GM19238 (cell line): ENCODE measurements at regions not wholly inside any gene's neighbourhood (a gene's known extent, or its start where the extent isn't known, plus 50 kb on each side); places are given as distances from the start of the nearest gene placed in this dataset.
"Not testable (repeated sequence)": the region's sequence is repeated elsewhere in the genome, so short reads cannot be mapped to it uniquely, and the experiment has no call there.

Experiments
- DNase-seq: peaks from one replicate; pipeline ENCODE4 v3.0.0; 2011; ENCODE audit warnings: low spot score; ENCODE audit not compliant: insufficient read length

DNA sequence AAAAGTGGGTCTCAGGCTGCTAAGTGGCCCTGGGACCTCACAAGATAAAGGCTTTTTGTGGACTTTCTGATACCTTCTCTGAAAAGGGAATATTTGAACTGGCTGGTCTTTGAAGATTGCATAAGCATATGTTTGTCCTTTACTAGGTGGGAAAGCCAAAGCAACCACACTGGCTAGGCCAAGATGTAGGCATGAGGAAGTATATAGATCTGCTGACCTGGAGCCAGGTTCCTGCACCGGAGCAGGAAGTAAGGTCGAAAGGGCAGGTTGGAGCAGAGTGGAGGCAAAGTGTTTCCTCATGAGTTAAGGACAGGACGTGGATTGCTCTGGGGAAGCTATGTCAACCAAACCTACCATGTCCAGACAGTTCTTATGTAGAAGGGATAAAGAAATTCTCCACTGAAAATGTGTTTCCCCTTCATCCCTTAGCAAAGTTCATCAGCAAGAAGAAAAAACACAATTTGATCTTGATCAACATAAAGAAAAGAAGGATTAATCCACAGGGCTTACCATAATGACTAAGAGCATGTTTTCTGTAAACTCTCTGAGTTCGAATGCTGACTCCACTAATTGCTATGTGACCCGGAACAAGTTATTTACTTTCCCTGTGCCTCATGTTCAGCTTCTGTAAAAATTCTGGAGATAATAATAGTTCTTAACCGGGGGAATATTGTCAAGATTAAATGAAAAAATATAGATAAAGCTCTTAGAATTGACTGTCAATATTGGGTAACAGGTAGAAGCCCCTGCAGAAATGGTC lies 156.1 kb upstream of the SRD5A2 start:
- no peak for DNase-seq

DNA sequence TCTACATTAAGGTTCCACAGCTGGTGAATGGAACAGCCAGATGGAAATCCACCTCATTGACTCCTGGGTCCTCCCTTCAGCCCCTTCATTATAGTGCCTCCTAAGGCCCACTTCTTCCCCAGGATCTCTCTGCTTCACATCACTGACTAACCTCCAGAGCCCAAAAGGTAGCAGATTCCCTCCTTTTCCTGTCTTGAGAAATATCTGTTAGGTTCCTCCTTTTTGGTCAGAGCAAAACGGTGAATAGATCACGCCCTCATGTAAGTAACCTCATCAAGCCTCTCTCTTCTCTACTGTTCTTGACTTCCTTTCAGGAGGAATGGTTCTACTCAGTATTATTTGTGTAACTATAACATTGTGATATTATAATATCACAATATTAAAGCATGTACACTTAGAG lies 155.0 kb upstream of the SRD5A2 start:
- DNase-seq: no peak

DNA sequence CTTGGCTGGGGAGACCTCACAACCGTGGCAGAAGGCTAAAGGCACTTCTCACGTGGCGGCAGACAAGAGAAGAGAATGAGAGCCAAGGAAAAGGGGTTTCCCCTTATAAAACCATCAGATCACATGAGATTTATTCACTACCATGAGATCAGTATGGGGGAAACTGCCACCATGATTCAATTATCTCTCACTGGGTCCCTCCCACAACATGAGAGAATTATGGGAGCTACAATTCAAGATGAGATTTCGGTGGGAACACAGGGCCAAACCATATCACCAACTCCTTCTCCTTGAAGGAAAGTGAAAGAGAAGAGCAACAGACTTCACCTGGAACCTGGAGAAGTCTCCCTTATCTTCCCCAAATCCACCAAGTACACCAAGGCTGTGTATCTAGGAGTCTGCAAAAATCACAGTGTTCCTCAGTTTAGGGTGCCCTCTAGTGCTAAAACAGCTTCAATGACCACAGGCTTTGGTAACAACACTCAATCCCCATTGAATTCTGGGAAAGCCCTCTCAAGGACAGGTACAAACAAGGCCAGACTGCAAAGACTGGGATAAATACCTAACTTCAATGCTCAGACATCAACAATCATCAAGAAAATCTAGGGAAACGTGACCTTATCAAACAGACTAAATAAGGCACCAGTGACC lies 148.8 kb upstream of the SRD5A2 start:
- DNase-seq: no peak

DNA sequence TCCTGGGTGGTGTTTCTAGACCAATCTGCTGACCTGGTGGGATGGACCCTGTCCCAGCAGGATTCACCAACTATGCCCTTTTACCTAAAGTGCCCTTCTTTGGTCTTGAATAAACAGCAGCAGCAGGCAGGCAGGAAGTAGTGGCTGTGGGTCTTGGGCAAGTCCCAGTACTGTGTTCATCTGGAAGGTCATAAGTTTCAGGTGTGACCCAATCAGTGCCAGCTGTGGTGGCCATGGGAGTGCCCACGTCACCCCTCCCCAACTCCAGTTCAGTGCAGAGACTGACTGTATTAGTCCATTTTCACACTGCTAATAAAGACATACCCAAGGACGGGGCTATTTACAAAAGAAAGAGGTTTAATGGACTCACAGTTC lies 148.3 kb upstream of the SRD5A2 start:
- DNase-seq: no peak

DNA sequence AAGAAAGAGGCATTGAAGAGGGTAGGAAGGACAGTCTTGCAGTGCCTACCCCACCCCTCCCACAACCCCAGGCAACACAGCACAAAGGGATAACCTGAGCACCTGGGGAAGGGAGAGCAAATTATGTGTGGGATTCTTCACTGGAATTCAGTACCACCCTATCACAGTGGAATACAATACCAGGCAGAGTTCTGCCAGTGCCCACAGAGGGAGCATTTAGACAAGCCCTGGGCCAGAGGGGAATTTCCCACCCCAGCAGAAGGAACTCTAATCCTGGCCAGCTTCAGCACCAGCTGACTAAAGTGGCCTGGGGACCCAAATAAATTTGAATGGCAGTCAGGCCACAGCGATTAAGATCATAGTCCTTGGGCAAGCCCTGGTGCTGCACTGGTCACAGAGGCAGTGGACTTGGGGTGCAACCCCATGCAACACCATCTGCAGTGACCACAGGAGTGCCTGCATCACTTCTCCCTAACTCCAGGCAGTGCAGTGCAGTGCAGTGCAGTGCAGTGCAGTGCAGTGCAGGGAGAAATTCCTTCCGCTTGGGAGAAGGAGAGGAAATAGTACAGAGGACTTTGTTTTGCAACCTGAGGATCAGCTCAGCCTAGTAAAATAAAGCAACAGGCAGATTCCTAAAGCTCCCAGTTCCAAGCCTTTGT lies 147.8 kb upstream of the SRD5A2 start:
- DNase-seq: no peak

DNA sequence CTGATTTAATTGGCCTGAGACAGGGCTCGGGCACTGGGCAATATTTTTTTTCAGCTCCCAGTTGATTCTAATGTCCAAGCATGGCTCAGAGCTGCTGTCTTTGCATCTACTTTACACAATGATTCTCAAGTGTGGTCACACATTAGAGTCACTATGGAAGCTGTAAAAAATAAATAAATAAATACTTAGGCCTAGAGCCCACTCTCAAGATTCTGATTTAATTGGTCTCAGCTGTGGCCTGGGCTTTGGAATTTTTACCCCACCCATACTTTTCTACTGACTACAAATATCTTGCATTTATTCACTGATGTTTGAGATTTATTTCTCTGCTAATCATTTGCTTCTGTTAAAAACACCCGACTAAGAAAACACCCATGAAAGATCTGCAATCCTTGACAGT lies 145.7 kb upstream of the SRD5A2 start:
- no peak for DNase-seq

DNA sequence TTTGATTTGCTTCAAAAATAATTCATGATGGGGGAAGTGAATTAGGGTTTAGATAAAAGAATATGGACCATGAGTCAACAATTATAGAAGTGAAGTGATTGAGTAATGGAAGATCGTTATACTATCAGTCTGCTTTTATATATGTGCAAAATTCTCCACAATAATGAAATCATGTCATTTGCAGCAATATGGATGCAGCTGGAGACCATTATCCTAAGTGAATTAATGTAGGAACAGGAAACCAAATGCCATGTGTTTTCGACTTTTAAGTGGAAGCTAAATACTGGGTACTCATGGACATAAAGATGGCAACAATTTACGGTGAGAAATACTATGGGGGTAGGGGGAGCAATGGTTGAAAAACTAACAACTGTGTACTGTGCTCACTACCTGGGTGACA lies 144.7 kb upstream of the SRD5A2 start:
- DNase-seq: no peak

DNA sequence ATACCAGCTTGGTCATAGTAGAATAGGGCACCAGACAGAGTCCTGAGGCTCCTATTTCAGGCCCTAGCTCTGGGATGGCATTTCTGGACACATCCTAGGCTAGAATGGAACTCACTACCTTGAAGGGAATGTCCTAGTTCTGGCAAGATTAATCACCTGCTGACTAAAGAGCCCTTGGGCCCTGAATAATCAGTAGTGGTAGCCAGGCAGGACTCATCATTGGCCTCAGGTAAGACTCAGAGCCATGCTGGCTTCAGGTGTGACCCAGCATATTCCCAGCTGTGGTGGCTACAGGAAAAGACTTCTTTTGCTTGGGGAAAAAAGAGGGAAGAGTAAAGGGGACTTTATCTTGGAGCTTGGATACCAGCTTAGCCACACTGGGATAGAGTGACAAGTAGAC lies 131.0 kb upstream of the SRD5A2 start:
- DNase-seq: no peak

DNA sequence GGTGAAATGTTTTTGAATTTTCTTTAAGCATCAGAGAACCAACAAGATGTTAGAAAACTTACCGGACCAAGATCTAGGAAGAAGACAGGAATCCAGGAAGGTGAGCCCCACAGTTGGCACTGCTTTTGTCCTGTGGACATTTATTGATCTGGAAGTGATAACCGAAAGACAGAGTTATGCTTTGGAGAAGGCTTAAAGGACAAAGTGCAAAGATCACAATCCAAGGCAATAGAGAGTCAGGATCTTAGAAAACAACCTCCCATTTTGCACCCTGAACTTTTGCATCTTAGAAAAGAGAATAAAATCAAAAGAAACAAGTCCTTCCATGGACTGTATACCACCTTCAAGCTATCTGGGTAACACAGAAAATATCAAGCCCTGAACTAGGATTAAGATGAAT lies 129.4 kb upstream of the SRD5A2 start:
- DNase-seq: no peak

DNA sequence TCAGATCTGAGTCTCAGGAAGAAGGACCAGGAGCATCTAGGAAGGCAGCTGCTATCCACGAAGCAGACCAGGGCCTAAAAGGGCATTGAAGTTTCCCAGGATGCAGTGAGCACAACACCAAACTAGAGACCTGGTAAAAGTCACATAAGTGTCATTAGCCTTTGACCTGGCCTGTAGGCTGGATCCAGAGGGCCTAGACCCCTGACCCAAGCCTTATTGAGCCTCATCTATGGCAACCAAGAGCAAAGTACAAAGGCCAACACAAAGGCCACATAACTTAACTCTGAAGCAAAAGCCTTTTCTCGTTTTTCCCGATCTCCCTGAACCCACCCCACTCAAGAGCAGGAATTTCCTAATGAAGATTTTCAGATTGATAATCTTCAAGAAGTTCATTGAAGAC lies 127.3 kb upstream of the SRD5A2 start:
- no peak for DNase-seq

DNA sequence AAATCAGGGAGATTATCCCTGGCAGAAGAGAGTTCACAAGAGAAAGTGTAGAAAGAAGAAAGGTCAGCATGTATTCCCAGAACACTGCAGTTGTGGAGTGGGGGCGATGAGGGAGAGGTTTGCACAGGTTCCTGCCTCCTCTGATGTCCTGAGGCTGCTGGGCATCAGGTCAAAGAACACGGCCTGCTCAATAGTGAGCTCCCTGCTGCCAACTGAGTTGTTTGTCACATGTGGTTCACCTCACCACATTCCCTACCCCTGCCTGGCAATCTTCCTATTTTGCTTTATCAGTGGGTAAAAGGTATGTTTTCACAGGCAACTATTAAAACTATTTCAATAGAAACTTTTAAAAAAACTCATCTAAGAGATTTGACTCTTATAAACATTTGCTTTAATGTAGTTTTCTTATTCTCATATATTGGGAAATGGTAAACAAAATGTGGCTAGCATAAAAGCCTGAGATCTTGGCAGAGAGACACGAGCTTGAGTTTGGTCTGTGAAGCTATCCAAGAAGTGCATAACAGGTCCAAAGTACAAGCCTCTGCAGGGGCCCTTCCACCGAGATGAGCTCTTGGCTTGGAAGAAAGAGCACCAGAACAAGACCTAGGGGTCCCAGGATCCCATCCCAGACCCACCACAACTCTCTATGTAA lies 123.9 kb upstream of the SRD5A2 start:
- DNase-seq: no peak

DNA sequence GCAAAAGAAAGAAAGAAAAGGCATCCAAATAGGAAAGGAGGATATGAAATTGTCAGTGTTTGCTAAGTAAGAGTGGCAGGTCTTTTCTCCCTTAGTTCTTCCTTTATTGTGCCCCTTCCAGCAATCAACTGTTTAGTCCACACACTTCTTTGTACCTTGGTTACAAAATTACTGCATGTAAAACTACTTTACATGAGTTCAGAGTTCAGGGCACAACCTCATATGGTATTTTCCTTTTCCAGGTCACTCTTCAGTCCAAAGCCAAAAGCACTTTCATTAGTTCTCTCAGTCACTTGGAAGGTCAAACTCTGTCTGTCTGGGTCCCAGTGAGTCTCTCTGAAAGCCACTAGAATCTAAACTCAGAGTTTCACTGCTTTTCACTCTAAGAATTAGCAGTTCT lies 122.5 kb upstream of the SRD5A2 start:
- no peak for DNase-seq

DNA sequence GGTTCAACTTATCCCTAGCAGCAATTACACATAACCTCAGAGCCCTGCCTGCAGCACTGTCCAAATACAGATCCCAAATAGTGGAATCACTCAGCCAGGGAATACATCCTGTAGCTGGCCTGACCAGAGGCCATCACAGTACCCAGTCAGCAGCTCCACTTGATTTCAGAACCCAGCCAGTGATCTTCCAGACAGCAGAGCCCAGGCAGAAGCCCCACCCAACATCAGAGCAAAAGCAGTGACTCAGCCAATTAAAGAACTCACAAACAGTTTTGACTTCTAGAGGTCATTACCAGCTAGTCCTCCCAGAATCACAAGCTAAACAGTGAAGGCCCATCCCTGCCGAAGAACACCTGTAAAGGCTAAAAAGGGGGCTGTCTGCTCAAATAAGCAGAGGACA lies 118.0 kb upstream of the SRD5A2 start:
- DNase-seq: no peak

DNA sequence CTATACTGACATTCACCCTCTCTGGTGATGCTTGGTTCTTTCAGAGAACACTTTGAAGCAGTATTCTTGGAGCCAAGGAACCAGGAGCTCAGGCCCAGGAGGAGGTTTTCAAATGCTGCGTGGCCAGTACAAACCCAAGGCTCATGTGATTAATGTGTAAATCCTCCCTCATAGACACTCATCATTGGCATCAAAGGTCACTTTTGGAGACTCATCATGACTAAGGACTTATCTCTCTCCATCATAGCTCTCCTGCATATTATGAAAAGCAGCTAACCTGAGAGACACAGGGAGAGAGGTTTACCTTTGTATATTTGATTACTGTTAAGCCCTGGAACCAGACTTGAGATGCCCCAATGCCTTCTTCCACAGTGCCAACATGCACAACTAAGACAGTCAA lies 115.3 kb upstream of the SRD5A2 start:
- DNase-seq: no peak

DNA sequence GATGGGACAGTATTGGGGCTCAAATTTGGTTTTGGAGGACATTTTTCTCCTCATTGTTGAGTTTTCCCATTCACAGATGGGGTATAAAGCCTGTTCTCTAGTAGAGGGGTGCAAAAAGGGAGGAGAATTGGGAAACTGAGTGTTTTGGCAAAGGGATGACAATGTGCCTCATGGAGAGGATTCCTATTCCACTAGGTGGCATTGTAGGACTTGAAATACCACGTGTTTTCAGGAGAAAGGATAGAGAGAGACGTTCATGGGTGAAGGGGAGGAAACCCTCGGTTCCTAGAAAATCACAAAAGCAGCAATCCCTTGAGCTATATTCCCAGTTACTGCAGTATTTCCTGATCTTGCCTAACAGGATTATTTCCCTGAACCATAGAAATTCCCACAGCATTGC lies 113.7 kb upstream of the SRD5A2 start:
- no peak for DNase-seq

DNA sequence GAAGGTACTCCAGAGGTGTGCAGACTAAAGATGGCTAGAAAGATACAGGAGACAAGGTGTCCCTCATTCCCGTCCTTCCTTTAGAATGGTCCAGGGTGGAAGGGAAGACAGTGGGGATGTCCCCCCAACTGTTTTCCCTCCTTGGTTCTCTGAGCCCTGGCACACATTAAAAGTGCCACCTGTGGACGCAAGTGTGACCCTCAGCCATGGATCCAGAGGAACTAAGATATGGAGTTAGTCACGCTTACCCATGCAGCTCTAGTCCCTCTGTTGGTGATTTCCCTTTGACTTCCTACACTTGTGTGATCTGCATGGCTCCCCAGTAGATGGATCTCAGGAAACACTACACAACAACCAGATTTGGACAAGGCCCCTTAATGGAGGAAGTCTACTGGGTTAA lies 113.1 kb upstream of the SRD5A2 start:
- no peak for DNase-seq

DNA sequence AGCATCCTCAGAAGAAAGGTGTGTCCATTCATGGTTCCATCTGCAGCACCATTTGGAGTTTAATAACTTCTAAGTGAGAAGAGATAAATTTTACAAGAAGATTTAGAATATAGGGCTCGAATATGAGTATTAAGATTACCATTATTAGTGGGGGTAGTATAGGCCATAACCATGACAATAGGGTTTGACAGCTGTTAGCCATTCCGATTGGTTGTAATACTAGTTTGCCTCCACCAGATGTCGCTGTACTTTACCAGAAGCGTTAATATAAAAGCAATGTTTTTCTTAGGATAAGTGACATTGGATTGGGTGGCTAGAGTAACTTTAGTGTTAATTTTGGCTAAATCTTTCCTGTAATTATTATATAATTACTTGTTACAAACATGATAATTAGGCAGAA lies 107.5 kb upstream of the SRD5A2 start:
- no peak for DNase-seq

DNA sequence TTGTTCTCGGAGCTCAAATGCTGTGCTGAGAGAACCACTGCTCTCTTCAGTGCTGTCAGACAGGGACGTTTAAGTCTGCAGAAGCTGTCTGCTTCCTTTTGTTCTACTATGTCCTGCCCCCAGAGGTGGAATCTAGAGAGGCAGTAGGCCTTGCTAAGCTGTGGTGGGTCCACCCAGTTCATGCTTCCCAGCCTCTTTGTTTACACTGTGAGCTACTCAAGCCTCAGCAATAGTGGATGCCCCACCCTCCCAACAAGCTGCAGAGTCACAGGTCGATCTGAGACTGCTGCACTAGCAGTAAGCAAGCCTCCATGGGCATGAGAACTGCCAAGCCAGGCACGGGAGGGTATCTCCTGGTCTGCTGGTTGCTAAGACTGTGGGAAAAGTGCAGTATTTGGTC lies 102.8 kb upstream of the SRD5A2 start:
- not testable (repeated sequence) for DNase-seq

DNA sequence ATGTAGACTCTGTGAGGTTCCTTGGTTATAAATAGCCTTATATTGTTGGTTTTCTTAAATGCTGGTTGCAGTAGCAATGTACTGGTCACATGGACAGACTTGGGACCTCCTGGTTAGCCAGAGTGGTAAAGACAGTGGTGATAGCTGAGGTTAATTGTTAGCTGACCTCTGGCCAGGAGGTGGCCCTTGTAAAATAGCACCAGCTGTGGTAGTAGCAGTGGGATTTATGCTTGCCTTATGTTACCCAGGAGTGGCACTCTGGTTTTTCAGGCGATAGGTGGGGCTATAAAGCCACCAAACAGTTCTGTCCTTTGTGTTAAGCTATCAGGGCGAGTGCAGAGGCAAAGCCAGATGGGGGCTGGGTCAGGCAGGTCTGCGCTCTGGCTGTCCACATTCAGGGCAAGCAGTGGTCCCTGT lies 94.8 kb upstream of the SRD5A2 start:
- DNase-seq: no peak

DNA sequence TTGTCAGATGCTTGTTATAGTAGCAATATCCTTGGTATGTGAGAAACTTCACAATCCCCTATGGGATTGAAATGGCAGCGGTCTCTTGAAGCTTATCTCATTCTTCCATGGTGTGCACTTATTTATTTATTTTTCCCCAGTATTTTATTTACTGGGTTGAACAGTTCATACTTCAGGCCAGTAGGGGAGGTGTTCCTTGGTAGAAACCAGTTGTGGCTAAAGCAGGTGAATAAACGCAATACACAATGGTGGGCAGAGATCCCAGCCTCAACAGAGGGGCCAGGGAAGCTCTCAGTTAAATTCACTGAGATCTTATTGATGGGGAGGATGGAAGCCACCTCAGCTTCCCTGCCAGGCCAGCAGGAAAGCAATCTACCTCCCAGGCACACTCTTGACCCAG lies 93.7 kb upstream of the SRD5A2 start:
- no peak for DNase-seq

DNA sequence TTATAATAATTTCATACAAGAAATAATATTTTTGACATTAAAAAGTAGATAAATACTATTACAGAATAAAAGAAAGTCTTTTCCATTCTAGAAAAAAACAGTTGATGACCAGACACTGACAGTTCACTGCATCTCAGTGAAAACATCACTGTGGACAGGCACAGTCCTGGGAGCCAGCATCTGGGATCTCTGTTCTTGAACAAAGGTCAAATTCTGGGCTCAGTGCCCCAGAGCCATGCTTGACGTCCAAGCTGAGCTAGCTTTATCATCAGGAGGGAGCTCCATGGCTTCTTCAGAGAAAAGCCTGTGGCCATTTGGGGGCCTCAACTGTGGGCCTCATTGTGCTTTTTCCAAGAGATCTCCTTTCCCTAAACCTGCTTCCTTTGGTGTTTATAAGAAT lies 86.1 kb upstream of the SRD5A2 start:
- no peak for DNase-seq

DNA sequence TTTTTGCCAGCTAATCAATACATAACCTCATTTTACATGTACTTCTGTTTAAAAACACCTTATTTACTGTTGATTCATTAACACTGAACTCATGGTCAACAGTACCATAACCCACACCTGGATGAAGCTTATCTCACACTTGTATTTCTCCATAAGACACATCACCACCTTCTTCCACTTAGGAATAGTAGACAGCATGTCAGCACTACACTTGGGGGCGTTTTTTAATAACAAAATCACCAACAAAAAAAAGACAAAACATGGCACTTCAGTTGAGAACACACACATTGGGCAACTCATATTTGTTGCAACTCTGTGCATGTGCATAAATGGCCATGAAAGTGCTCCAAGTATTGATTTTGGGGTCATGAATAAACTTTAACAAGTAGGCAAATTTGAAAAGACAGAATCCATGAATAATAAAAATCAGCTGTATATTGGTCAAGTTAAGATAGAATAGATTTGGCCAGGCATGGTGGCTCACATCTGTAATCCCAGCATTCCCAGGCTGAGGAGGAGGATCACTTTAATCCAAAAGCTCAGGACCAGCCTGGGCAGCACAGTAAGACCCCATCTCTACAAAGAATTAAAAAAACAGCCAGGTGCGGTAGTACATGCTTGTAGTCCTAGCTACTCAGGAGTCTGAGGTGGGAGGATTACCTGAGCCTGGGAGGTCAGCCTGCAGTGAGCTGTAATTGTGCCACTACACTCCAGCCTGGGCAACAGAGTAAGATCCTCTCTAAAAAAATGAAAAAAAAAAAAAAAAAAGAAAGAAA lies 84.4 kb upstream of the SRD5A2 start:
- DNase-seq: no peak
